GM18520 (cell line): ENCODE measurements at regions not wholly inside any gene's neighbourhood (a gene's known extent, or its start where the extent isn't known, plus 50 kb on each side); places are given as distances from the start of the nearest gene placed in this dataset.
"Not testable (repeated sequence)": the region's sequence is repeated elsewhere in the genome, so short reads cannot be mapped to it uniquely, and the experiment has no call there.

ENCODE experiments used
- ATAC-seq: cut with Tn5 transposase; IDR thresholded peaks from one replicate; pipeline ENCODE4 v1.9.1; 2021; ENCODE audit not compliant: unreplicated experiment

- no peak for ATAC-seq
Observed at GRCh38 chr11:95412074-95412473, 181.1 kb upstream of the SESN3 start.

- ATAC-seq, result not testable (repeated sequence)
Observed at GRCh38 chr11:95410707-95411106, 179.7 kb upstream of the SESN3 start.

GRCh38 chr11:95406271-95406670 is 175.3 kb upstream of the SESN3 start:
- ATAC-seq, result no peak

GRCh38 chr11:95404370-95404769 is 173.4 kb upstream of the SESN3 start:
- ATAC-seq, result no peak

DNA sequence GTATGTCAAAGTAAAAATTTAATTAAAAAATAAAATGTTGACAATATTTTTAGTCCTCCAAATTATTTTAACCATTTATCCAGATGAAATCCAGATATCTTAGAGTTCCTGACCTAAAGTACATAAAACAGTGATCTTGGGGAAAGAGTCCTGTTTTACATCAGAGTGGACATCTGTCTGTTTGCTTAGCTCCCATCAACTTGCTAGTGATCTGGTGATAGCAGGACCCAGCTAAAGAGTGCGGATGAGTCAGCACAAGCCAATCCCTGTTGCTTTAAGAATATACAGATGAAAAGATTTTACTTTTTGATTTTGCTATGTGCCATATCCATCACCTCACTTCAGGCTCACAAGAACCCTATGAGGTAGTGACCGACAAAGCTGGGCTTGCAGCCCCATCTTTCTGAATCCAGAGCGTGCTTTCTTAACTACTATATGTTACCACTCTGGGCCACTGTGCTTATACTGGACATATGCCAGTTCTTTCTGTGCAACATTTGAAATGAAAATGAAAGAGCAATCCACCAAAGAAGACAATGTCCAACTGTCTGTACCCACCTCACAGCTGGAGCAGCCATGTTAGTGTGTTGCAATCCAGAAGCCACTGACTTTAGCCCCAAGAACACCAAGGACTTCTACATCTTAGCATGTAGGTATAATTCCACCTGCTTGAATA is 167.6 kb upstream of the SESN3 start:
- ATAC-seq, result no peak

GRCh38 chr11:95392644-95393043 is 161.6 kb upstream of the SESN3 start:
- ATAC-seq, result no peak

- no peak for ATAC-seq
Observed at GRCh38 chr11:95389427-95389826, 158.4 kb upstream of the SESN3 start.

- ATAC-seq, result no peak
Observed at GRCh38 chr11:95388086-95388485, 157.1 kb upstream of the SESN3 start.

- ATAC-seq, result no peak
Observed at GRCh38 chr11:95387325-95387724, 156.3 kb upstream of the SESN3 start.

GRCh38 chr11:95385577-95385976 is 154.6 kb upstream of the SESN3 start:
- no peak for ATAC-seq

GRCh38 chr11:95379479-95379878 is 148.5 kb upstream of the SESN3 start:
- ATAC-seq, result no peak

DNA sequence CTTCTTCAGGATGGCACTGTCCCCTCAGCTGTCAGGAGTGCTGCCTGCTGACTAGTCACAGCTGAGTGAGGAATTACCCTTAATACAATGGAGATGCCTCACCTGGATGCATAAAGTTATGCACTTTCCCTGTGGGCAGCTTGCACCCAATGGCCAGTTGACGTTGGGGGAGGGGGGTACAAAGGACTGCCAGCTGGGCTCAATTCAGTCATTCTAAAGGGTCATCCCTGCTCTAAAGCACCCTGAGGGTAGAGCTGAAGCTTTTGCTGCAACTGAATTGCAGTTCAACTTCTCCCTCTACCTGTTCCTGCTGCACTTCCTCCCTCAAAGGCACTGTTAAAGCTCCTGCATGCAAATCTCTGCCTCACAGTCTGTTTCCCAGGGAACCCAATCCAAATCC is 147.8 kb upstream of the SESN3 start:
- ATAC-seq, result no peak

DNA sequence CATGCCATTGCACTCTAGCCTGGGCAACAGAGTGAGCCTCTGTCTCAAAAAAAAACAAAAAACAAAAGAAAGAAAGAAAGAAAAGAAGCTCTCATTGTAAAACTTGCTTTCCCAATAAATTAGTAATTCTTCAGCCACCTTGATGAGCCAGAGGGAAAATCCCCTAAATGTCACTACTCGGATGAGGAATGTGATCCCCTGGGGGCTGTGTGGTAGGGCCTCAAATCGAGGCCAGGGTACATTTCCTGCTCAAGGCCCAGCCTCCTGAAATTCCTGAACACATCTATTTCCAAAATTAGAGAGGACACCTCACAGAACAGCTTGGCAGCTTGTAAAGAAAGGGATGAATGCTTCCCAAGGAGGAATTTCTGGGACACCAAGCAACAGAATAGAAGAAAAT is 147.1 kb upstream of the SESN3 start:
- no peak for ATAC-seq

DNA sequence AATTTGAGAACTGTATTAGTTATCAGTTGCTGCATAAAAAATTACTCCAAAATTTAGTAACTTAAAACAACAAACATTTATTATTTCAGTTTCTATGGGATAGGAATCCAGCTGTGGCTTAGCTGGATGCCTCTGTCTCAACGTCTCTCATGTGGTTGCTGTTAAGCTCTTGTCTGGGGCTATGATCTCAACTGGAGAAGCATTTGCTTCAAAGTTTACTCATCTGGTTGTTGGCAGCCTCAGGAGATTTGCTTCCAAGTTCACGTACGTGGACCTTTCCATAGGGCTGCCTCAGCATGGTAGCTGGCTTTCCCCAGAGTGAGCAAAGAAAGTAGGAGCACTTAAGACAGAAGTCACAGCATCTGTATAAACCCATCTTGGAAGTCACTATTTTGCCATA is 144.9 kb upstream of the SESN3 start:
- no peak for ATAC-seq

- ATAC-seq, result no peak
Observed at GRCh38 chr11:95375451-95375850, 144.4 kb upstream of the SESN3 start.

DNA sequence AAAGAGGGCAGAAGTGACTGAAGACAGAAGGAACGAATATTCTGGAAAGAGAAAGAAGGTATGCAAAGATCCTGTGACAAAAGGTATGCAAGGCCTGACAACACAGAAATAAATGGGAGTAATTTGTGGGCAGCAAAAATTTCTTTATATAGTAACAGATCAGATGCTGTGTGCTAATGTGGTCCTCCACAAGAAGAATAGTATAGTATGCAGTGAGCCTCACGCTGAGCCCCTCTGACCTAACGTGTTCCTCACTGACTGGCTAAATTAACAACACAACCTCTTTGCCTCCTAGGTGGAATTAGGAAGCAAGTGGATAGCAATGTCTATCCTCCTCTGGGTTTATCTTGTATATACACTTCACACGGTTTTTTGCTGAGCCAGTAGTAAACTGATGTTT is 143.1 kb upstream of the SESN3 start:
- ATAC-seq, result no peak

DNA sequence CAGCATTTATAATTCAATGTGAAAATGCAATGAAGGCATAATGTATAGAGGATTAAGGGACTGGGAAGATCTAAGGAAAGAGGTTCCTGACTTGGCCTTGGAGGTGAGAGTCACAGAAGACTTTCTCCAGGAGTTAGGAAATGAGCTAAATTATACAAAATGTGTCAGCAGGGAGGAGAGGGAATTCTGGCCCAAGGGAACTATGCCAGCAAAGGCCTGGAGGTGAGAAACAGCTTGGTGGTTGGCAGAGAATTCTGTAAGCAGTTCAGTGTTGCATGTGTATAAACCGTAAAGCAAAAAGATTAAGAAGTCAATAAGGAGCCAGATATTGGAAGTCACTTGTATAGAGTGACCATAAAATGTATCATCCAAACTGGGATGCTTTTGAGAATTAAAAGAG is 142.2 kb upstream of the SESN3 start:
- ATAC-seq, result no peak

- no peak for ATAC-seq
Observed at GRCh38 chr11:95372097-95372656, 141.2 kb upstream of the SESN3 start.

DNA sequence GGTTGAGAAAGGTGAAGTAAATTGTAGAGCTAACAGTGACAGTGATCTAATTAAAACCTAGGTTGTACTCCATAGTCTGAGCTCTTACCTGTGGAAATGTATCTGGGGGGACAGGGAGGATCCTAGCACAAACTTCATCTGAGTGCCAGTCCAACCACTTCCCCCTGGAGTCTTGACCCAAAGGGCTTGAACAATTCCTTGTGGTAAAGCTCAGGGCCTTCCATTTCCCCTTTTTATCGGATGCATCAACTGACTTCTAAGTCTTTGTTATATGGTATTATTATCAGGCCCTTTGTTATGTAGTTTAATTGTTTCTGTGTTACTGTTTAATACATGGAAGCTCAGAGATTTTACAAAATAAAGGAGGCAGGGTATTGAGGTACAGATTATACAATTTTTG is 140.2 kb upstream of the SESN3 start:
- no peak for ATAC-seq

DNA sequence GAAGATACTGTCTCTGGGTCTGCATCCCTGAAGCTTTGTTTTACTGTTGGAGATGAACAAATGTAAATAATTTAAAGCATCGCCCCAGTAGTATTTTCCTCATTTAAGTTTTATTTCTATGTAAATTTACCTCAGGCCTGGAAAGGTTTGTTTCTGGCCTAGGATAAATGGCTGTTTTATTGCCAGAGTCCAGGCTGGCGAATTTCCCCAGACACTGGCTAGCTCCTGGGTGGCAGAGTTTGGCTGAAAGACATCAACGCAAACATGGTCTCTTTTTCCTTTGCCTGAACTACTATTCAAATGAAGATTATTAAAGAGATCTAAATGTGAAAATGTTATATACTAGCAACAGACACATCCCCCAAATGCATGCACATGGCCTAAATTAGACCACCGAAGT is 136.7 kb upstream of the SESN3 start:
- no peak for ATAC-seq

- no peak for ATAC-seq
Observed at GRCh38 chr11:95365348-95365747, 134.3 kb upstream of the SESN3 start.

DNA sequence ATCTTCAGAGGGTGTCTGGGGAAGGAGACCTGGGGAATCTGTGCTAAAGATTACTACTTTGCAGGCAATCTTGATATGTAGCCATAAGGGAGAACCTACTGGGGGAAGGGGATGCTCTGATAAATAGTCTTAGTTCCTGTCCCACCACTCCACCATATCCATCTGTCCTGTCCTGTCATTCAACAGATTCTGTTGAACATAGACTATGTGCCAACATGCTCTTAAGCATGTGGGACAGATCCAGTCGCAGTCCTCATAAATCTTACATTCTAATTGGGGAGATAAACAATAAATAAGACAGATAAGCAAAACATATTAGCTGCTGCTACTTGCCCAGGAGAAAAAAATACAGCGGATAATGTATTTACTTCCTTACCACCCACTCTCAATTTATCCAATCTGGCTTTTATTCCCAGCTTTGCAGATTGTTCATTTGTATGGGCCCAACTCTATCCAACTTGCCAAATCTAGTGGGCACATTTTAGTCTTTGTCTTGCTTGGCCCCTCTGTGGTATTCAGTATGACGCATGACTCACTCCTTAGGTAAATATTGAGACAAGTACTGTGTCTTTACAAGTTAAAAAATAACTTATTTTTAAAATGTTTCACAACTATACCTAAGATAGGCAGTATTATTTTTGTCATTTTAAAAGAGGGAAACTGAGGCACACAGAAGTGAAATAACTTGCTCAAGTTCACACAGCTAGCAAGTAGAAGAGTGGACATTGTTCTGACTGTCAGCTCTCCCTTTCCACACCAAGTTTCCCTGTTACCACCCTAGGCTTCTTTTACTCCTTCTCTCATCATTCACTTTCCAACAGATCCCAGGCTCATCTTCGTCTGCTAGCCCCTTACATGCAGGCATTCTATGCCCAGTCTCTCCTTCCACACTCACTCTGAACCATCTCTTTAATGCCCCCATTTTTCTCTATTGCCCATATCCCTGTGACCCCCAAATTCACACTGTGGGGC is 133.6 kb upstream of the SESN3 start:
- ATAC-seq, result no peak
